RPMI8226 (cell line): ENCODE measurements at regions not wholly inside any gene's neighbourhood (a gene's known extent, or its start where the extent isn't known, plus 50 kb on each side); places are given as distances from the start of the nearest gene placed in this dataset.

Experiments
- DNase-seq: peaks from one replicate; pipeline ENCODE4 v3.0.0-alpha.2; 2015

DNA sequence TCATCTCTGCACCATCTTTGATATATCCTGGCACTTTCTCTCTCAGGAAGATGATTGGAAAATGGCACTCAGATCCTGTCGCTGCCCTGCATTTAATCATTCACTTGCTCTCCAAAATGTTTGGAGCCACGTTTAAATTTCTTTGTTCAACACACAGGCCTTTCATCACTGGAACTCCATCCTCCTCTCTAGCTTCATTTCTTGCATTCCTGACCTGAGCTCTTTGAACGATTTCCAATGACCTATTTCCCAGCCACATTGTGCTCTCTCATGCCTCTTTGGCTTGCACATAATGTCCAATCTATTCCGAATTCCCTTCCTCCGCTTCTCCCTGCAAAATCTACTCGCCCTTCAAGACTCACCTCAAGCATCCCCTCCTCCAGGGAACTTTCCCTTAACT is 287.4 kb upstream of the NBEA start:
- no peak for DNase-seq

- DNase-seq = no peak
These were observed 286.5 kb upstream of the NBEA start for GRCh38 chr13:34655554-34655953.

- DNase-seq = no peak
These were observed 284.4 kb upstream of the NBEA start for GRCh38 chr13:34657716-34658115.

GRCh38 chr13:34667286-34668218 is 274.5 kb upstream of the NBEA start:
- no peak for DNase-seq

DNA sequence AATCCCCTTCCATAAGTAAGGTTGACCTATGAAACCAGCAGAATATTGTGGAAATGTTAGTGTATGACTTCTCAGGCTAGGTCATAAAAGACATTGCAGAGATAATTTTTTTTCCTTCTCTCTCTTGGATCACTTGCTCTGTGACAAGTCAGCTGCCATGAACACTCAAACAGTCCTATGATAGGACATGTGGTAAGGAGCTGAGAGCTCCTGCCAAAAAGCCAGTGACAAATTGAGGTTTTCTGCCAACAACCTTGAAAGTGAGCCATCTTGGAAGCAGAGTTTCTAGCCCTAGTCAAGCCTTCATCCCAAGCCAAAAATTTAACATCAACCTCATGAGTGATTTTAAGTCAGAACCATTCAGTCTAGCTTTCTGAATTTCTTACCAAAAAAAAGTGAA is 270.9 kb upstream of the NBEA start:
- no peak for DNase-seq

- no peak for DNase-seq
These were observed 269.4 kb upstream of the NBEA start for GRCh38 chr13:34672631-34673030.

GRCh38 chr13:34675626-34676025 is 266.4 kb upstream of the NBEA start:
- DNase-seq = no peak

DNA sequence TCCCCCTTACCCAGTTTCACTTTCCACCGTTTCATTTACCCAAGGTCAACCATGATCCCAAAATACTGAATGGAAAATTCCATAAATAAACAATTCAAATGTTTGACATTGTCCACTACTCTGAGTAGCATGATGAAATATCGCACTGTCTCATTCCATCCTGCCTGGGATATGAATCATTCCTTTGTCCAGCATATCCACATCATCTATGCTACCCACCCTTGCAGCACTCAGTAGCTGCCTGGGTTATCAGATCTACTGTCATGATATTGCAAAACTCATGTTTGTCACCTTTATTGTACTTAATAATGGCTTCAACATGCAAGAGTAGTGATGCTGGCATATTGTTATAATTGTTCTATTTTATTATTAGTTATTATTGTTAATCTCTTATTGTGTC is 263.9 kb upstream of the NBEA start:
- DNase-seq = no peak

GRCh38 chr13:34681405-34681955 is 260.6 kb upstream of the NBEA start:
- no peak for DNase-seq

DNA sequence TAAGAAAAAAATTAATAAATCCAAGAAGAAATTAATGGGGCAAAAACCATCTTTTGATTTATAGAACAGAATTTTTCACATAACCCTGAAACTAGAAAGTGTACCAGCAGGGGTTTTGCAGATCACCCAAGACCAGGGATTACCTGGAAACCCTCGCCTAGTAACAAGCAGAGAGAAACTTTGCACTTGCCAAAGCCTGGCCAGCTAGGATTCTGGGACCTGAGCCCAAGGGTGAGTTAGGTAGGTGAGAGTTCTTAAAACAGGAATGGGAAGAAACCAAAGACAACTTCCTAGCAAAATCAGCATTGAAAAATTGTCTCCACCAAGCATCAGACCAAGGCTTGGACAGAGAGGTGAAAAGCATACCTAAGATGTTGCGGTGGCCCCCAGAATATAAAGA is 247.0 kb upstream of the NBEA start:
- no peak for DNase-seq

- DNase-seq = no peak
These were observed 245.8 kb upstream of the NBEA start for GRCh38 chr13:34696296-34696695.

DNA sequence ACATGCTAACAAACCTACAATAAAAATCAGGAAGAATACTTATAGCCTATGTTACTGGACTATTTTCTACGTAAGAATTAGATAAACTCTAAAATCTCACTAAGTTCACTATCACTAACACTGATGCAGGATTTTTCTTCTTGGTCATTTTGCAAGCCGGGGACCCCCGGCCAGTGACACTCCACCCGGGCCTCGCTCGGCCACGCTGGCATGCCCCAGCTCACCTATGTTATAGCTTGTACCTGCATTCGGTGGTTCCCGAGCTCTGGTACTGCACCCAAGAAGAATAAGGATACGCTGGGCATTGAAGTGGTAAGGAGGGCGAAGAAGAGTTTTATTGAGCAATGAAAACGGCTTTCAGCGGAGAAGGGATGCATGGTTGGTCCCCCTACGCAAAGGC is 245.3 kb upstream of the NBEA start:
- DNase-seq = no peak

GRCh38 chr13:34698945-34699344 is 243.1 kb upstream of the NBEA start:
- no peak for DNase-seq

- no peak for DNase-seq
These were observed 241.9 kb upstream of the NBEA start for GRCh38 chr13:34700155-34700554.

- no peak for DNase-seq
These were observed 240.2 kb upstream of the NBEA start for GRCh38 chr13:34701919-34702318.

GRCh38 chr13:34708566-34709313 is 233.3 kb upstream of the NBEA start:
- no peak for DNase-seq

- DNase-seq = no peak
These were observed 222.8 kb upstream of the NBEA start for GRCh38 chr13:34719060-34719875.

DNA sequence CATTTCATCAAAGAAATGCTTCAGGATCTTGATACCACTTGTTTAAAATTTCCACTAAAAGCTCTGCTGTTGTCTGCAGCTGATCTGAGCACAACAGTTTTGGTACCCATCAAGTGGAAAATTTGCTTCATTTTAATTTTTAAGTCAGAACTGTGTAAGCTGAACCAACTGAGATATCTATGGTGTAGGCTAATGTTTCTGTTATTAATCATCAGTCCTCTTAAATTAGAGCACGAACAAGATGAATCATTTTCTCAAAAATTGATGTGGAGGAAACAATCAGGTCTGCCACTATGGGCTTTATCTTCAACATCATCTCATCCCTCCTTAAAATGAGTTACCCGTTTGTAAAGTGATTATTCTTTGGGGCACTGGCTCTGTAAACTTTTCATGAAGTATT is 221.5 kb upstream of the NBEA start:
- DNase-seq = no peak

DNA sequence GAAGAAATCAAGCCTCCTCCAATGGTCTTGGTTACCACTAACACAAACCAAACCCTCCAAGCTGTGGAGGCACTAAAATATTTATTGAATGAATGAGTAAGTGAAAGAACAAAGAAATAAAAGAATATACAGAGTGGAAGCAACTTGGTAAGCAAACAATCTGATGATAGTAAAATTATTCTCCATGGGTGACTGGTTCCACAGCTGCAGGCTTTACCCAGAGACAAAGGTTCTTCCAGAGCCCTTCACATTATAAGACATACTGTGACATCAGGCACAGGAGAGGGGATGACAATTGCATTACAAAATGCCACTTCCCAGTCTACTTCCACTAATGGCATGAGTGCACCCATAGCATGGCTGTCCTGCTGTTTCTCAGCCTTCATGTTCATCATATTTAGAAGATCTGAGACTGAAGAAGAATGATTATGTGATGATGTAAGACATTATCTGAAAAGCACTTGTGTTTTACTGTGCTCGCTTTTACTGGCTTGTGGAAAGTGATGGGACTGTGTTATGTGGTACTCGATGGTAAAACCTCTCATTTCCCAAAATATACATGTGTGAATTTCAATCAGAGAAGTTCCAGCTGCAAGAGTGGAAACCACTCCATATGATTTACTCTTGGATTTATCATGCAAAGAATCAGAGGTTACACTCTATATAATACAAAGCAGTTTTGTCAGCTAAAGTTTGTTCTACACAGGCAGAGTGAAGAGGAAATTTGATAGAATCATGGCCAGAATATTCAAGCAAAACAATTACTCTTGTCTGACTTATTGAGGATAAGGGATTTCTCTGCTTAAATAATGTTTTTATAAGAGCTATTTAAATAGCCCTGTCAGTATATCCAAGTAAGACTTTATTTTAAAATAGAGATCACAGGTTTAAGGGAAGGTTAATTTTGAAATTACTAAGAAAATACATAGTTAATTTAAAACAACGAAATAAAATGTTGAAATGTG is 220.2 kb upstream of the NBEA start:
- DNase-seq = no peak

GRCh38 chr13:34722922-34723321 is 219.1 kb upstream of the NBEA start:
- no peak for DNase-seq

- DNase-seq = no peak
These were observed 211.1 kb upstream of the NBEA start for GRCh38 chr13:34730961-34731360.

DNA sequence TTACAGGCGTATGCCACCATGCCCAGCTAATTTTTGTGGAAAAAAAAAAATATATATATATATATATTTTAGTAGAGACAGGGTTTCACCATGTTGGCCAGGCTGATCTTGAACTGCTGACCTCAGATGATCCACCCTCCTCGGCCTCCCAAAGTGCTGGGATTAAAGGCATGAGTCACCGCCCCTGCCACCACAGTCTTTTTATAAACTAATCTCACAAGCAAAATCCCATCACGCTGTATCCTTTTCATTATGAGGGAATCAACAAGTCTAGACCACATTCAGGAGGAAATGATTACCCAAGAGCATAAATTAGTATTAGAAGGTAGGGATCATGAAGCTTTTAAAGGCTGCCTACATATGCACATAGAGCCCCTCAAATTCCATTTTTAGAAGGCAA is 210.6 kb upstream of the NBEA start:
- DNase-seq = no peak
